GM23338 (cell line): ENCODE measurements at regions not wholly inside any gene's neighbourhood (a gene's known extent, or its start where the extent isn't known, plus 50 kb on each side); places are given as distances from the start of the nearest gene placed in this dataset.

ENCODE experiments used
- ATAC-seq: fragments of 200-7000 bp; cut with Tn5 transposase; 3 replicates; pipeline ENCODE4 v1.9.1; 2020
- DNase-seq: peaks from one replicate; pipeline ENCODE4 v3.0.0-alpha.2; 2015; ENCODE audit warnings: low spot score
- H2AFZ ChIP-seq: fragments of 200-600 bp; sonication (generic); 2 replicates; pipeline ENCODE4 v1.8.0; 2016; ENCODE audit warnings: antibody characterized with exemption, mild to moderate bottlenecking, moderate library complexity
- H3F3A ChIP-seq: fragments of 200-600 bp; sonication (generic); replicated peaks from 2 replicates; pipeline ENCODE4 v1.8.0; 2017; ENCODE audit warnings: antibody characterized with exemption, mixed run types, low read depth
- H3K27ac ChIP-seq: fragments of 200-600 bp; sonication (generic); 2 replicates; pipeline ENCODE4 v1.6.1; 2016; ENCODE audit warnings: low read depth
- H3K27me3 ChIP-seq: fragments of 200-600 bp; sonication (generic); 2 replicates; pipeline ENCODE4 v1.8.0; 2016; ENCODE audit warnings: mild to moderate bottlenecking, mixed run types, moderate library complexity; ENCODE audit not compliant: insufficient read depth
- H3K36me3 ChIP-seq: fragments of 200-600 bp; sonication (generic); 2 replicates; pipeline ENCODE4 v1.8.0; 2016; ENCODE audit warnings: mild to moderate bottlenecking; ENCODE audit not compliant: insufficient read depth
- H3K4me1 ChIP-seq: fragments of 200-600 bp; sonication (generic); 2 replicates; pipeline ENCODE4 v1.8.0; 2016; ENCODE audit warnings: mild to moderate bottlenecking, moderate library complexity; ENCODE audit not compliant: insufficient read depth
- H3K4me2 ChIP-seq: fragments of 200-600 bp; sonication (generic); 2 replicates; pipeline ENCODE4 v1.7.1; 2017; ENCODE audit warnings: mixed run types
- H3K4me3 ChIP-seq: fragments of 200-600 bp; sonication (generic); 2 replicates; pipeline ENCODE4 v1.6.1; 2016; ENCODE audit warnings: mixed run types
- H3K79me2 ChIP-seq: fragments of 200-600 bp; sonication (generic); replicated peaks from 2 replicates; pipeline ENCODE4 v1.8.0; 2017; ENCODE audit warnings: mild to moderate bottlenecking; ENCODE audit not compliant: insufficient read depth
- H3K9me2 ChIP-seq: fragments of 200-600 bp; sonication (generic); 2 replicates; pipeline ENCODE4 v1.8.0; 2017; ENCODE audit not compliant: insufficient read depth
- H4K20me1 ChIP-seq: fragments of 200-600 bp; sonication (generic); replicated peaks from 2 replicates; pipeline ENCODE4 v1.8.0; 2017; ENCODE audit warnings: mild to moderate bottlenecking; ENCODE audit not compliant: insufficient read depth
- H3K27ac Mint-ChIP-seq: 2 replicates; pipeline ENCODE4 v1.8.0; 2020; ENCODE audit warnings: inconsistent platforms, mild to moderate bottlenecking, moderate library complexity, mixed read lengths
- H3K27me3 Mint-ChIP-seq: 3 replicates; pipeline ENCODE4 v1.8.0; 2022; ENCODE audit warnings: low read depth, mild to moderate bottlenecking, moderate library complexity, mixed read lengths, inconsistent platforms; ENCODE audit not compliant: insufficient read depth, poor library complexity
- H3K36me3 Mint-ChIP-seq: 3 replicates; pipeline ENCODE4 v1.8.0; 2021; ENCODE audit warnings: low read depth, mild to moderate bottlenecking, inconsistent platforms, moderate library complexity, mixed read lengths
- H3K4me1 Mint-ChIP-seq: 3 replicates; pipeline ENCODE4 v1.8.0; 2020; ENCODE audit warnings: mild to moderate bottlenecking, inconsistent platforms, mixed read lengths
- H3K4me3 Mint-ChIP-seq: 3 replicates; pipeline ENCODE4 v1.8.0; 2021; ENCODE audit warnings: moderate library complexity, mild to moderate bottlenecking, inconsistent platforms, mixed read lengths
- H3K9me3 Mint-ChIP-seq: 3 replicates; pipeline ENCODE4 v1.8.0; 2020; ENCODE audit warnings: moderate library complexity, mild to moderate bottlenecking, inconsistent platforms, mixed read lengths
- CREB1 ChIP-seq: fragments of 250-450 bp; sonication (Bioruptor Pico); IDR thresholded peaks from 2 replicates; pipeline ENCODE4 v1.5.0; 2020; ENCODE audit warnings: low read depth, mild to moderate bottlenecking, moderate library complexity
- CTCF ChIP-seq, 2 experiments: fragments of 200-600 bp in 1 of 2; sonication (generic) in 1 of 2; conservative IDR thresholded peaks; 2 replicates each; pipeline versions ENCODE4 v1.5.1 to v1.6.1; 2016 to 2017; ENCODE audit warnings: antibody characterized with exemption in 2 of 2, low read depth in 2 of 2, mild to moderate bottlenecking in 2 of 2, moderate library complexity in 1 of 2
- EZH2 ChIP-seq: fragments of 200-600 bp; sonication (generic); IDR thresholded peaks from one replicate; pipeline ENCODE4 v1.8.0; 2017; ENCODE audit warnings: antibody characterized with exemption, mild to moderate bottlenecking, low read depth; ENCODE audit not compliant: unreplicated experiment
- EZH2phosphoT487 ChIP-seq: fragments of 200-600 bp; sonication (generic); IDR thresholded peaks from one replicate; pipeline ENCODE4 v1.8.1; 2018; ENCODE audit warnings: antibody characterized with exemption; ENCODE audit not compliant: unreplicated experiment
- JUNB ChIP-seq: IDR thresholded peaks from one replicate; pipeline ENCODE4 v1.6.1; 2016; ENCODE audit warnings: antibody characterized with exemption; ENCODE audit not compliant: unreplicated experiment
- POLR2AphosphoS5 ChIP-seq: IDR thresholded peaks from 2 replicates; pipeline ENCODE4 v1.6.1; 2016; ENCODE audit warnings: antibody characterized with exemption, low read depth
- REST ChIP-seq: IDR thresholded peaks from one replicate; pipeline ENCODE4 v1.6.1; 2018; ENCODE audit warnings: antibody characterized with exemption; ENCODE audit not compliant: unreplicated experiment
- STAT1 ChIP-seq: IDR thresholded peaks from one replicate; pipeline ENCODE4 v1.6.1; 2016; ENCODE audit warnings: antibody characterized with exemption; ENCODE audit not compliant: unreplicated experiment
- ZNF114 ChIP-seq: fragments of 250-450 bp; sonication (Bioruptor Pico); IDR thresholded peaks from 2 replicates; pipeline ENCODE4 v1.5.0; 2020; ENCODE audit warnings: mild to moderate bottlenecking, moderate library complexity
- TF ChIP-seq, protein P1 (sequence below): IDR thresholded peaks from 2 replicates; pipeline ENCODE4 v1.6.1; 2016; ENCODE audit warnings: antibody characterized with exemption

GRCh38 chr17:31786796-31787481 lies 72.1 kb downstream of the COPRS start (continued):
- TF ChIP-seq REST = no peak
- TF ChIP-seq EZH2phosphoT487 = no peak
- no peak for TF ChIP-seq STAT1
- no peak for TF ChIP-seq CREB1 (CRISPR knock-in tag)
- TF ChIP-seq CTCF (conservative IDR thresholded peaks at IDR 0.05; ENCODE audit: low read depth in 2 of 2) = no peak
- TF ChIP-seq, protein P1, sequence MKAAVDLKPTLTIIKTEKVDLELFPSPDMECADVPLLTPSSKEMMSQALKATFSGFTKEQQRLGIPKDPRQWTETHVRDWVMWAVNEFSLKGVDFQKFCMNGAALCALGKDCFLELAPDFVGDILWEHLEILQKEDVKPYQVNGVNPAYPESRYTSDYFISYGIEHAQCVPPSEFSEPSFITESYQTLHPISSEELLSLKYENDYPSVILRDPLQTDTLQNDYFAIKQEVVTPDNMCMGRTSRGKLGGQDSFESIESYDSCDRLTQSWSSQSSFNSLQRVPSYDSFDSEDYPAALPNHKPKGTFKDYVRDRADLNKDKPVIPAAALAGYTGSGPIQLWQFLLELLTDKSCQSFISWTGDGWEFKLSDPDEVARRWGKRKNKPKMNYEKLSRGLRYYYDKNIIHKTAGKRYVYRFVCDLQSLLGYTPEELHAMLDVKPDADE = no peak
- TF ChIP-seq ZNF114 (CRISPR knock-in tag) = no peak
- TF ChIP-seq POLR2AphosphoS5 = no peak
- no peak for TF ChIP-seq EZH2

- Histone ChIP-seq H3K27ac (no peak overlapping the region), H2AFZ (no peak overlapping the region), H3K4me3 (no peak overlapping the region), H4K20me1 (no peaks in the 10 kb centered on the region), H3K27me3 (no peaks in the 10 kb centered on the region), H3F3A (no peaks in the 10 kb centered on the region), H3K9me2 (0 out of 2 replicates have a peak, but pooled peaks cover 5% of the 10 kb centered on the region), H3K4me2 (no peak overlapping the region), H3K36me3 (no peaks in the 10 kb centered on the region), H3K79me2 (no peaks in the 10 kb centered on the region), H3K4me1 (no peaks in the 10 kb centered on the region)
- no peaks in the 10 kb centered on the region for H3K4me1 Mint-ChIP-seq
- H3K4me3 Mint-ChIP-seq = no peak overlapping the region
- peaks cover 7% of the 10 kb centered on the region for H3K9me3 Mint-ChIP-seq
- no peak for DNase-seq
- peaks cover 2% of the 10 kb centered on the region for H3K27me3 Mint-ChIP-seq
- no peak overlapping the region for H3K27ac Mint-ChIP-seq
- peaks cover 3% of the 10 kb centered on the region; the same call in 1 of the 3 replicates for H3K36me3 Mint-ChIP-seq
- no peak for ATAC-seq
- TF ChIP-seq JUNB (no peak), ZNF114 (CRISPR knock-in tag) (no peak), EZH2 (no peak)
Measured at GRCh38 chr17:31780483-31780882, 78.6 kb downstream of the COPRS start.
